WTC11 (cell line): ENCODE measurements at regions not wholly inside any gene's neighbourhood (a gene's known extent, or its start where the extent isn't known, plus 50 kb on each side); places are given as distances from the start of the nearest gene placed in this dataset.
A peak's percentile ranks its signal among the peaks of the same experiment; 100 is the strongest.
"Not testable (repeated sequence)": the region's sequence is repeated elsewhere in the genome, so short reads cannot be mapped to it uniquely, and the experiment has no call there.

Experiments used
- ATAC-seq: fragments of 200-7000 bp; cut with Tn5 transposase; 2 replicates; pipeline ENCODE4 v1.10.0; 2021; ENCODE audit warnings: mild to moderate bottlenecking, moderate library complexity
- CTCF ChIA-PET: fragments of 300-600 bp; sonication (Branson Sonifier 250); formaldehyde crosslinking; loops from one replicate; lab custom pipeline; 2021; ENCODE audit warnings: antibody characterized with exemption; lab: Charles Lee
- POLR2A ChIA-PET: fragments of 350-600 bp; sonication (Branson Sonifier 250); formaldehyde crosslinking; loops from one replicate; lab custom pipeline; 2021; ENCODE audit warnings: antibody characterized with exemption; lab: Charles Lee
- DNase-seq: peaks from one replicate; pipeline ENCODE4 v3.0.0; 2021; ENCODE audit warnings: low spot score
- H3K27ac Mint-ChIP-seq: 2 replicates; pipeline ENCODE4 v1.8.0; 2021; ENCODE audit warnings: mixed read lengths
- H3K27me3 Mint-ChIP-seq: 2 replicates; pipeline ENCODE4 v1.8.0; 2021; ENCODE audit warnings: low read depth, mild to moderate bottlenecking, moderate library complexity, mixed read lengths
- H3K36me3 Mint-ChIP-seq: 2 replicates; pipeline ENCODE4 v1.8.0; 2021; ENCODE audit warnings: mixed read lengths
- H3K4me1 Mint-ChIP-seq: 2 replicates; pipeline ENCODE4 v1.8.0; 2022; ENCODE audit warnings: mixed read lengths
- H3K4me3 Mint-ChIP-seq: 2 replicates; pipeline ENCODE4 v1.8.0; 2021; ENCODE audit warnings: mild to moderate bottlenecking, moderate library complexity, mixed read lengths
- H3K9me3 Mint-ChIP-seq: 2 replicates; pipeline ENCODE4 v1.8.0; 2021; ENCODE audit warnings: mixed read lengths
- AR ChIP-seq: fragments of 250-450 bp; sonication (Bioruptor Pico); IDR thresholded peaks from 2 replicates; pipeline ENCODE4 v1.9.0; 2021; ENCODE audit warnings: mild to moderate bottlenecking
- ATF6 ChIP-seq: sonication (generic); formaldehyde crosslinking; IDR thresholded peaks from 2 replicates; pipeline ENCODE4 v1.8.1; 2023; ENCODE audit warnings: mild to moderate bottlenecking, missing genetic modification reagents
- E2F1 ChIP-seq: sonication (generic); formaldehyde crosslinking; IDR thresholded peaks from 2 replicates; pipeline ENCODE4 v1.8.0; 2022; ENCODE audit warnings: mild to moderate bottlenecking, missing genetic modification reagents
- ESRRA ChIP-seq: sonication (generic); formaldehyde crosslinking; IDR thresholded peaks from 2 replicates; pipeline ENCODE4 v1.8.1; 2022; ENCODE audit warnings: mild to moderate bottlenecking, missing genetic modification reagents, borderline replicate concordance
- FOXP1 ChIP-seq: sonication (generic); formaldehyde crosslinking; IDR thresholded peaks from 2 replicates; pipeline ENCODE4 v1.8.0; 2022; ENCODE audit warnings: missing genetic modification reagents, mild to moderate bottlenecking, moderate library complexity, borderline replicate concordance
- GABPB1 ChIP-seq: sonication (generic); formaldehyde crosslinking; IDR thresholded peaks from 2 replicates; pipeline ENCODE4 v1.8.1; 2023; ENCODE audit warnings: mild to moderate bottlenecking, missing genetic modification reagents
- GRHL2 ChIP-seq: fragments of 250-450 bp; sonication (Bioruptor Pico); IDR thresholded peaks from 2 replicates; pipeline ENCODE4 v1.8.0; 2022; ENCODE audit warnings: mild to moderate bottlenecking, moderate library complexity; ENCODE audit not compliant: insufficient replicate concordance, severe bottlenecking
- HMGA2 ChIP-seq: fragments of 250-450 bp; sonication (Bioruptor Pico); IDR thresholded peaks from 2 replicates; pipeline ENCODE4 v1.4.0; 2021; ENCODE audit warnings: mild to moderate bottlenecking, moderate library complexity
- HMGXB4 ChIP-seq: sonication (generic); formaldehyde crosslinking; IDR thresholded peaks from 2 replicates; pipeline ENCODE4 v1.8.1; 2023; ENCODE audit warnings: mild to moderate bottlenecking, moderate library complexity, missing genetic modification reagents
- KAT7 ChIP-seq: sonication (generic); formaldehyde crosslinking; IDR thresholded peaks from 2 replicates; pipeline ENCODE4 v1.8.1; 2023; ENCODE audit warnings: missing genetic modification reagents, mild to moderate bottlenecking, borderline replicate concordance
- NR2C2 ChIP-seq: sonication (generic); formaldehyde crosslinking; IDR thresholded peaks from 2 replicates; pipeline ENCODE4 v1.8.0; 2022; ENCODE audit warnings: mild to moderate bottlenecking, missing genetic modification reagents
- PRDM15 ChIP-seq: sonication (generic); formaldehyde crosslinking; IDR thresholded peaks from 2 replicates; pipeline ENCODE4 v1.8.0; 2022; ENCODE audit warnings: missing genetic modification reagents
- RELA ChIP-seq: sonication (generic); formaldehyde crosslinking; IDR thresholded peaks from 2 replicates; pipeline ENCODE4 v1.8.1; 2022; ENCODE audit warnings: missing genetic modification reagents, mild to moderate bottlenecking, borderline replicate concordance
- STAT6 ChIP-seq: sonication (generic); formaldehyde crosslinking; conservative IDR thresholded peaks from 2 replicates; pipeline ENCODE4 v1.8.1; 2023; ENCODE audit warnings: mild to moderate bottlenecking, low read depth, missing genetic modification reagents, moderate library complexity
- TP53 ChIP-seq: sonication (generic); formaldehyde crosslinking; IDR thresholded peaks from 2 replicates; pipeline ENCODE4 v1.8.1; 2023; ENCODE audit warnings: mild to moderate bottlenecking, missing genetic modification reagents
- USF2 ChIP-seq: sonication (generic); formaldehyde crosslinking; IDR thresholded peaks from 2 replicates; pipeline ENCODE4 v1.8.1; 2023; ENCODE audit warnings: mild to moderate bottlenecking, missing genetic modification reagents, moderate library complexity
- ZNF219 ChIP-seq: sonication (generic); formaldehyde crosslinking; IDR thresholded peaks from 2 replicates; pipeline ENCODE4 v1.8.0; 2023; ENCODE audit warnings: missing genetic modification reagents, mild to moderate bottlenecking, borderline replicate concordance
- ZNF263 ChIP-seq: sonication (generic); formaldehyde crosslinking; IDR thresholded peaks from 2 replicates; pipeline ENCODE4 v1.8.1; 2022; ENCODE audit warnings: low read depth, mild to moderate bottlenecking, moderate library complexity, missing genetic modification reagents

GRCh38 chr6:74438395-74438794, 742.4 kb downstream of the CD109 start:
- H3K4me3 Mint-ChIP-seq, H3K27ac Mint-ChIP-seq, POLR2A ChIA-PET, CTCF ChIA-PET, H3K9me3 Mint-ChIP-seq, H3K4me1 Mint-ChIP-seq, H3K36me3 Mint-ChIP-seq, H3K27me3 Mint-ChIP-seq, DNase-seq, ATAC-seq: not testable (repeated sequence)
- peak; percentile 65 for TF ChIP-seq HMGA2 (CRISPR knock-in tag)

- Mint-ChIP-seq H3K36me3 (no peaks in the 10 kb centered on the region), H3K4me3 (no peak overlapping the region), H3K27ac (no peak overlapping the region), H3K4me1 (no peaks in the 10 kb centered on the region), H3K27me3 (no peaks in the 10 kb centered on the region; the same call in 1 of the 2 replicates), H3K9me3 (no peaks in the 10 kb centered on the region)
- no peak for DNase-seq
- ATAC-seq = no peak
- ChIA-PET POLR2A (no interaction called here), CTCF (no interaction called here)
- TF ChIP-seq ATF6 (CRISPR knock-in tag) = no peak
- no peak for TF ChIP-seq USF2
- no peak for TF ChIP-seq AR (CRISPR knock-in tag)
- no peak for TF ChIP-seq ZNF219 (CRISPR knock-in tag)
- TF ChIP-seq FOXP1 (CRISPR knock-in tag) = no peak
- no peak for TF ChIP-seq TP53 (CRISPR knock-in tag)
- TF ChIP-seq E2F1 (CRISPR knock-in tag) = no peak
- TF ChIP-seq HMGXB4 (CRISPR knock-in tag) = no peak
- no peak for TF ChIP-seq PRDM15 (CRISPR knock-in tag)
- TF ChIP-seq STAT6 = no peak
- TF ChIP-seq GABPB1 (CRISPR knock-in tag) = no peak
- no peak for TF ChIP-seq ESRRA (CRISPR knock-in tag)
- TF ChIP-seq KAT7 = no peak
- TF ChIP-seq NR2C2 = no peak
- no peak for TF ChIP-seq RELA (CRISPR knock-in tag)
- no peak for TF ChIP-seq GRHL2 (CRISPR knock-in tag)
- TF ChIP-seq ZNF263 (CRISPR knock-in tag) = no peak
Observed at GRCh38 chr6:74434171-74434570, 738.2 kb downstream of the CD109 start.
